ENCODE measurements at regions not wholly inside any gene's neighbourhood (a gene's known extent, or its start where the extent isn't known, plus 50 kb on each side); places are given as distances from the start of the nearest gene placed in this dataset.

DNA sequence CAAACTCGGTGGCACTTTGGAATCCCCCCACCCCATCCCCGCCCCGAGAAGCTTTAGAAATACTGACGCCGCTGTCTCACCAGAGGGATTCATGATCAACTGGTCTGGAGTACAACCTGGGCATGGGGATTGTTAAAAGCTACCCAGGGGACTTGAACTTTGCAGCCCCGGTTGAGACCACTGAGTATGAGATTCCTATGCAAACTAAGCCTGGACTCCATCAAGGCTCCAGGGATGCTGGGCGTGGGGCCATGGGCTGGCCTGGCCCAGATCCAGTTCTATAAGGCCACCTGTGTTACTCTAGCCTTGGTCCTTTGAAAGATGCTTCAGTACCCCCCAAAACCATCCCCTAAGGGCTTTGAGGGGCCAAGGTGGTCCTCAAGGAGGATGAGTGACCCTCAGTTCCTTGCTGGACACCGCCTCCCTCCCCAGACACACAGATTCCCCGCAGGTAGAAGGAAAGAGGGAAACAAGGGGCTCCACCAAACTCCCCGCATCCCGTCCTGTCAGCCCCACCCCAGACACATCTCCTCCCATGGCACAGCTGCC, 68.5 kb downstream of the MRPL36 start:
- Histone ChIP-seq H3K4me3 (ENCODE audit: insufficient read length, low read depth) (no peak overlapping the region), H3K36me3 (ENCODE audit: insufficient read depth, insufficient read length, low read length) (no peaks in the 10 kb centered on the region), H3K27me3 (ENCODE audit: insufficient read depth, insufficient read length) (no peaks in the 10 kb centered on the region), H3K9ac (ENCODE audit: insufficient read length, low read depth) (no peak overlapping the region), H3K4me1 (ENCODE audit: insufficient read depth, insufficient read length) (no peaks in the 10 kb centered on the region), H3K9me3 (ENCODE audit: insufficient read depth, low read length) (no peaks in the 10 kb centered on the region)
- TF ChIP-seq ZNF274 (IDR thresholded peaks at IDR 0.05; ENCODE audit: low read depth, low read length) (no peak), YY1 (IDR thresholded peaks at IDR 0.05; ENCODE audit: insufficient read depth, insufficient read length) (no peak), SUZ12 (IDR thresholded peaks at IDR 0.05; ENCODE audit: extremely low read depth, insufficient read depth, insufficient read length) (no peak)
- DNase-seq (ENCODE audit: low read depth, low spot score) = no peak

DNA sequence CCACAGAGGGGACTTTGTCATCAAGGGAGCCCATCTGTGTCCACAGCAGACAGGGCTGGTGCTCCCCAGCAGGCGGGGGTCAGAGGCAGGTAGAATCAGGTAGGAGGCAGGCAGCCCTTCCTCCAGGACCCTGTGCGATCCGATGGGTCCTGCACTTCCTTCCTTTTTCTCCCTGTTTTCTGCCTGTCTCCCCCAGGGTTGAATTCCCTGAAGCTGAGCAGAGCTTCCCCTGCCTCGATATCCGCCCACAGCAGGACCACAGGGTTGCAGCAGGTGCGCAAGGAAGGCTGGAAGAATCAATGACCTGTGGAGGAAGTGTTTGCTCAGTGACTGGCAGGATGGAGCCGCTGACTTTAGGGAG, 69.2 kb downstream of the MRPL36 start:
- no peak for TF ChIP-seq SUZ12 (IDR thresholded peaks at IDR 0.05; ENCODE audit: extremely low read depth, insufficient read depth, insufficient read length)
- TF ChIP-seq YY1 (IDR thresholded peaks at IDR 0.05; ENCODE audit: insufficient read depth, insufficient read length) = no peak
- no peak for TF ChIP-seq ZNF274 (IDR thresholded peaks at IDR 0.05; ENCODE audit: low read depth, low read length)
- no peak for DNase-seq (ENCODE audit: low read depth, low spot score)

DNA sequence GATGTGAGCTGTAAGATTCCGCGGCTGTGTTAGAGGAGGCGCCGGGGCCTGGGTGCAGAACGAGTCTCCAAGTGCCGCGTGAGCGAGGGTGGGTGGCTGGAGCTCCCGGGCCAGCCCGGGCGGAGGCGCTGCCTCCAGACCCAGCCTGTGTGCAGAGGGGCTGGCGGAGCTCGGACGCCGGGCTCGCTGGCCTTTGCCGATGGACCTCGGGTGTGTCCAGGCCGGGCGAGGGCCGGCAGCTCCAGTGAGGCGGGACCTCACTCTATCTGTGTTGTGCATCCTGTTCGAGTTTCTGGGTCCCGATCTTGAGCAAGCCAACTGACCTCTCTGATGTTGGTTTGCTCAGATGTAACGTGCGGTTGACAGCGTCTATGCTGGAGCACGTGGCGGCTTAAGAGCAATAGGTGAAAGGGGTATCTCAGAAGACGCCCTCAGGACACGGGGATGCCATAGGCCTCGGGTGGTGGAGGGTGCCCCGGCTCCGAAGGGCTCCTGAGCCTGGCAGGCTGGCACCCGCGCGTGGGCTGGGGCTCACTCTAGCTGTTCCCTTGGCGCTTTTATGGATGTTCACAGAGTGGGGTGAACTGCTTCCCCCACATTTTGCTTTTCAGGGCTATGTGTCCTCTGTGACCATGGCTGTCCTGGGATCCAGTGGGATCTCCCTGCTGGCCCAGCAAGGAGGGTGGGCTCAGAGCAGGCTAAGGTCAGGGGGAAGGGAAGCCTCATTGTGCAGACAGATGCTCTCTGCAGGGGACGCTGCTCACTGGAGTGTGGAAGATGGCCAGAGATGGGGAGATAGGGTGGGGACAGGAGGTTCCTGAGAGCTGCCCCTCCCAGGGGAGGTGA, 69.8 kb downstream of the MRPL36 start:
- Histone ChIP-seq H3K4me1 (ENCODE audit: insufficient read depth, insufficient read length) (no peaks in the 10 kb centered on the region), H3K36me3 (ENCODE audit: insufficient read depth, insufficient read length, low read length) (no peaks in the 10 kb centered on the region), H3K4me3 (ENCODE audit: insufficient read length, low read depth) (no peak overlapping the region), H3K9ac (ENCODE audit: insufficient read length, low read depth) (no peak overlapping the region), H3K27me3 (ENCODE audit: insufficient read depth, insufficient read length) (no peaks in the 10 kb centered on the region), H3K9me3 (ENCODE audit: insufficient read depth, low read length) (no peaks in the 10 kb centered on the region)
- TF ChIP-seq SUZ12 (IDR thresholded peaks at IDR 0.05; ENCODE audit: extremely low read depth, insufficient read depth, insufficient read length) (no peak), ZNF274 (IDR thresholded peaks at IDR 0.05; ENCODE audit: low read depth, low read length) (no peak), YY1 (IDR thresholded peaks at IDR 0.05; ENCODE audit: insufficient read depth, insufficient read length) (no peak)
- DNase-seq (ENCODE audit: low read depth, low spot score) = no peak

More for the DNA sequence above, 69.2 kb downstream of the MRPL36 start:
- no peaks in the 10 kb centered on the region for H3K4me1 ChIP-seq (ENCODE audit: insufficient read depth, insufficient read length)
- H3K9me3 ChIP-seq (ENCODE audit: insufficient read depth, low read length) = no peaks in the 10 kb centered on the region
- no peak overlapping the region for H3K9ac ChIP-seq (ENCODE audit: insufficient read length, low read depth)
- no peak overlapping the region for H3K4me3 ChIP-seq (ENCODE audit: insufficient read length, low read depth)
- H3K36me3 ChIP-seq (ENCODE audit: insufficient read depth, insufficient read length, low read length) = no peaks in the 10 kb centered on the region
- H3K27me3 ChIP-seq (ENCODE audit: insufficient read depth, insufficient read length) = no peaks in the 10 kb centered on the region

DNA sequence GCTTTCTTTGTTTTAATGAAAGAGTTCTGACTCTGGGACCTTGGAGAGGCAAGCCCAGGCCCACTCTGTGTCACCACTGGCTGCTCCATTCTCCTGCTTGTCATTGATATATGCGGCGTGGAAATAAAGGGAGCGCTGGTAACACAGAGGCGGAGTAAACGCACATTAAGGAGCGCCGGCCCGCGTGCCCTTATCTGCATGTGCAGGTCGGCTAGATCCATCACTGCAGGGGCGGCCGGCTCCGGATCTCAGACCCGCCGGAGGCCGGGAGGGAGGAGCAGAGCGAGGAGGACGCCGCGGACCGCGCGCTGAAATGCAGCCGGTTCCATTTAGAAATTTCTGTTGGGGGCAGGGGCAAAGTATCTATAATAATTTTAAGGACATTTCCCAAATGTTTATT, 70.8 kb downstream of the MRPL36 start:
- Histone ChIP-seq H3K36me3 (ENCODE audit: insufficient read depth, insufficient read length, low read length) (no peaks in the 10 kb centered on the region), H3K4me1 (ENCODE audit: insufficient read depth, insufficient read length) (no peaks in the 10 kb centered on the region), H3K9ac (ENCODE audit: insufficient read length, low read depth) (no peak overlapping the region), H3K9me3 (ENCODE audit: insufficient read depth, low read length) (no peaks in the 10 kb centered on the region), H3K4me3 (ENCODE audit: insufficient read length, low read depth) (no peak overlapping the region), H3K27me3 (ENCODE audit: insufficient read depth, insufficient read length) (no peaks in the 10 kb centered on the region)
- no peak for TF ChIP-seq ZNF274 (IDR thresholded peaks at IDR 0.05; ENCODE audit: low read depth, low read length)
- DNase-seq (ENCODE audit: low read depth, low spot score) = no peak

DNA sequence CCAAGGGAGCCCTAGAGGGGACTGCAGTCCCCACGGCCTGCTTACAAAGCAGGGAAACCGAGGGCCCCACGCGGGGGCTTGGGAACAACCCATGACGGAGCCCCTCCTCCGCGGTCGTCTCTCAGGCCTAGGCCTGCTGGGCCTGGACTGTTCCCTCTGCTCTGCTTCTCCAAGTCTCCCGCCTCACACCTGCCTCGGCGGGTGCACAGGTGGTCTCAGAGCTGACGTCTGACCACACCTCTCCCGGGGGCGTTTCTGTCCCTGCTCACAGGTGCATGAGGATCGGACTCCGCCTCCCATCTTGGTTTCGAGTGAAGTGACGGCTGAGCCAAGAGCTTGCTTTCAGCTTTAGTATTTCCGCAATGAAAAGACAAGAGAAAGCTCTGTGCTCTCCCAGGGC, 72.1 kb downstream of the MRPL36 start:
- Histone ChIP-seq H3K9me3 (ENCODE audit: insufficient read depth, low read length) (no peaks in the 10 kb centered on the region), H3K4me3 (ENCODE audit: insufficient read length, low read depth) (no peak overlapping the region), H3K36me3 (ENCODE audit: insufficient read depth, insufficient read length, low read length) (no peaks in the 10 kb centered on the region), H3K27me3 (ENCODE audit: insufficient read depth, insufficient read length) (no peaks in the 10 kb centered on the region), H3K4me1 (ENCODE audit: insufficient read depth, insufficient read length) (no peaks in the 10 kb centered on the region), H3K9ac (ENCODE audit: insufficient read length, low read depth) (no peak overlapping the region)
- no peak for DNase-seq (ENCODE audit: low read depth, low spot score)
- TF ChIP-seq ZNF274 (IDR thresholded peaks at IDR 0.05; ENCODE audit: low read depth, low read length) (no peak), SUZ12 (IDR thresholded peaks at IDR 0.05; ENCODE audit: extremely low read depth, insufficient read depth, insufficient read length) (no peak), YY1 (IDR thresholded peaks at IDR 0.05; ENCODE audit: insufficient read depth, insufficient read length) (no peak)

DNA sequence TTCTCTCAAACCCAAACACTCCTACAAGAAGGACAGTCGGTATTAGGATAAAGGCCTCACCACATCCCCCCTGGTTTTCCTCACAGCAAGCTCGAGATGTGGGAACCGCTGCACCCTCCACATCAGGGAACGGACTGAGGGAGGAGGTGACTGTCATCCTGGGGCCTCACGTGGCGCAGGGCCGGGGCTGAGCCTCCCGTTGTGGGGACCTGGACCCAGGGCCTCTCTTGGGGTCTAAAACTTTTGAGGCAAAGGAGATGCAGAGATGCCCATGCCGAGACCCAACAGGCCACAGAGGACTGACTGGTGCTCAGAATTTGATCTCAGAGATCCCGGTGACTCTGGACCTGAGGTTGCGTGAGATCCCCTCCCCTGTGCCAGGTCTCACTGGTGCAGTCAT, 72.7 kb downstream of the MRPL36 start:
- H3K27me3 ChIP-seq (ENCODE audit: insufficient read depth, insufficient read length) = no peaks in the 10 kb centered on the region
- no peak overlapping the region for H3K4me3 ChIP-seq (ENCODE audit: insufficient read length, low read depth)
- H3K36me3 ChIP-seq (ENCODE audit: insufficient read depth, insufficient read length, low read length) = no peaks in the 10 kb centered on the region
- no peak overlapping the region for H3K9ac ChIP-seq (ENCODE audit: insufficient read length, low read depth)
- TF ChIP-seq SUZ12 (IDR thresholded peaks at IDR 0.05; ENCODE audit: extremely low read depth, insufficient read depth, insufficient read length) = no peak
- no peak for TF ChIP-seq YY1 (IDR thresholded peaks at IDR 0.05; ENCODE audit: insufficient read depth, insufficient read length)
- no peak for TF ChIP-seq ZNF274 (IDR thresholded peaks at IDR 0.05; ENCODE audit: low read depth, low read length)
- DNase-seq (ENCODE audit: low read depth, low spot score) = no peak
- no peaks in the 10 kb centered on the region for H3K4me1 ChIP-seq (ENCODE audit: insufficient read depth, insufficient read length)
- no peaks in the 10 kb centered on the region for H3K9me3 ChIP-seq (ENCODE audit: insufficient read depth, low read length)

DNA sequence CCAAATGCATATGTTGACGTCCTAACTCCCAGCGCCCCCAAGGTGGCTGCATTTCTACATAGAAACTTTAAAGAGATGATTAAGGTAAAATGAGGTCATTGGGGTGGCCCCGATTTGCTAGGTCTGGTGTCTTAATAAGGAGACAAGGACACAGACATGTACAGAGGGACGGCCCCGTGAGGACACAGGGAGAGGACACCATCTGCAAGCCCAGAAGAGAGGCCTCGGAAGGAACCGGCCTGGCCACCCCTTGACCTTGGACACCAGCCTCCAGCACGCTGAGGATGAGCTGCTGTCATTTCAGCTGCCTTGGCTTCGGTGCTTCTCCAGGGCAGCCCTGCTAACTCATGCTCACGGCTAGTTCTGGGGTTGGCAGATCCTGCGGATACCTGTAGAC, 73.2 kb downstream of the MRPL36 start:
- TF ChIP-seq SUZ12 (IDR thresholded peaks at IDR 0.05; ENCODE audit: extremely low read depth, insufficient read depth, insufficient read length) = no peak
- TF ChIP-seq YY1 (IDR thresholded peaks at IDR 0.05; ENCODE audit: insufficient read depth, insufficient read length) = no peak
- TF ChIP-seq ZNF274 (IDR thresholded peaks at IDR 0.05; ENCODE audit: low read depth, low read length) = no peak
- DNase-seq (ENCODE audit: low read depth, low spot score) = no peak
- Histone ChIP-seq H3K27me3 (ENCODE audit: insufficient read depth, insufficient read length) (no peaks in the 10 kb centered on the region), H3K4me3 (ENCODE audit: insufficient read length, low read depth) (no peak overlapping the region), H3K9me3 (ENCODE audit: insufficient read depth, low read length) (no peaks in the 10 kb centered on the region), H3K9ac (ENCODE audit: insufficient read length, low read depth) (no peak overlapping the region), H3K36me3 (ENCODE audit: insufficient read depth, insufficient read length, low read length) (no peaks in the 10 kb centered on the region), H3K4me1 (ENCODE audit: insufficient read depth, insufficient read length) (no peaks in the 10 kb centered on the region)
